Retinal pigment epithelial cell (primary cell): ENCODE measurements at regions not wholly inside any gene's neighbourhood (a gene's known extent, or its start where the extent isn't known, plus 50 kb on each side); places are given as distances from the start of the nearest gene placed in this dataset.

Experiments
- DNase-seq: peaks from one replicate; pipeline ENCODE4 v3.0.0-alpha.2; 2010; ENCODE audit warnings: low read depth
- H3K4me3 ChIP-seq: 2 replicates; pipeline ENCODE4 v1.5.1; 2011; ENCODE audit warnings: mild to moderate bottlenecking, low read length, control low read depth, moderate library complexity
- TF ChIP-seq, protein P1 (sequence below): conservative IDR thresholded peaks from 2 replicates; pipeline ENCODE4 v1.5.1; 2011; ENCODE audit warnings: low read depth, low read length, control low read depth, inconsistent platforms

DNA sequence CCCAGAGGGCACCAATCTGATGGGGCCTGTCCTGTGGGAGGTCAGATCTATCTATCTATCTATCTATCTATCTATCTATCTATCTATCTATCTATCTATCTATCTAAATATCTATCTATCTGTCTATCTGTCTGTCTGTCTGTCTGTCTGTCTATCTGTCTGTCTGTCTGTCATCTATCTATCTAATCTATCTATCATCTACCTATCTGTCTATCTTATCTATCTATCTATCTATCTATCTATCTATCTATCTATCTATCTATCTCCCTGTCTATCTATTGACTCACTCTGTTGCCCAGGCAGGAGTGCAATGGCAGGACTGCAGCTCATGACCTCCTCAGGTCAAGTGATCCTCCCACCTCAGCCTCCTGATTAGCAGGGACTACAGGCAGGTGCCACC lies 155.7 kb upstream of the STX18 start:
- TF ChIP-seq, protein P1, sequence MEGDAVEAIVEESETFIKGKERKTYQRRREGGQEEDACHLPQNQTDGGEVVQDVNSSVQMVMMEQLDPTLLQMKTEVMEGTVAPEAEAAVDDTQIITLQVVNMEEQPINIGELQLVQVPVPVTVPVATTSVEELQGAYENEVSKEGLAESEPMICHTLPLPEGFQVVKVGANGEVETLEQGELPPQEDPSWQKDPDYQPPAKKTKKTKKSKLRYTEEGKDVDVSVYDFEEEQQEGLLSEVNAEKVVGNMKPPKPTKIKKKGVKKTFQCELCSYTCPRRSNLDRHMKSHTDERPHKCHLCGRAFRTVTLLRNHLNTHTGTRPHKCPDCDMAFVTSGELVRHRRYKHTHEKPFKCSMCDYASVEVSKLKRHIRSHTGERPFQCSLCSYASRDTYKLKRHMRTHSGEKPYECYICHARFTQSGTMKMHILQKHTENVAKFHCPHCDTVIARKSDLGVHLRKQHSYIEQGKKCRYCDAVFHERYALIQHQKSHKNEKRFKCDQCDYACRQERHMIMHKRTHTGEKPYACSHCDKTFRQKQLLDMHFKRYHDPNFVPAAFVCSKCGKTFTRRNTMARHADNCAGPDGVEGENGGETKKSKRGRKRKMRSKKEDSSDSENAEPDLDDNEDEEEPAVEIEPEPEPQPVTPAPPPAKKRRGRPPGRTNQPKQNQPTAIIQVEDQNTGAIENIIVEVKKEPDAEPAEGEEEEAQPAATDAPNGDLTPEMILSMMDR = no peak
- DNase-seq = no peak
- no peak overlapping the region for H3K4me3 ChIP-seq

DNA sequence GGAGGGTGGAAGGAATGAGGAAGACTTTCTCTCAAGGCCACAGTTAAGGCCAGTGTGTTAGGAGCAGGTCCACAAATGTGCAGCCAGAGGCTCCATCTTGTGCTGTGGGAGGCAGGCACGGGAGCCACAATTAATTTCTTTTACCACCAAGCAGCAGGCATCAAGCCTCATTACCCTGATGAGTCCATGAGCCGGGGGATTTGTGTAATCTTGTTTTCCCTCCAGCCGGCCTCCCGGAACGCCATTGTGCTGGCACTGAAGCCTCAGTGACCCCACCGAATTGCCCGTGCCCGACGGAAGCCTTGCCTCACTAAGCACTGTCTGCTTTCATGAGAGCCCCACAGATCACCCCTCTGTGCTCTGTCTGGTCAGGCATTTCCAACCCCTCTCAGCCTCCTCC lies 154.7 kb upstream of the STX18 start:
- no peak for DNase-seq
- TF ChIP-seq, protein P1 = no peak
- H3K4me3 ChIP-seq = no peak overlapping the region

DNA sequence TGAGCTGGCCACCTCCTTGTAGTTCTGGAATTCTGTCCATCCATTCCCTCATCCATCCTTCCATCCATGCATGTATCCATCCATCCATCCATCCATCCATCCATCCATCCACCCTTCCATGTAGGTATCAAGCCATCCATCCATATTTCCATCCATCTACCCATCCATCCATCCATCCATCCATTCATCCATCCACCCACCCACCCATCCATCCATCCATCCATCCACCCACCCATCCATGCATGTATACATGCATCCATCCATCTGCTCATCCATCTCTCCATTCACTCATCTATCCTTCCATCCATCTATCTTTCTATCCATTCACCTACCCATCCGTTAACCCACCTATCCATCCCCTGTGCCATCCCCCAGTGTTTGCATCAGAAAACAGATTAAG lies 153.6 kb upstream of the STX18 start:
- TF ChIP-seq, protein P1 = no peak
- DNase-seq = no peak
- H3K4me3 ChIP-seq = no peak overlapping the region

DNA sequence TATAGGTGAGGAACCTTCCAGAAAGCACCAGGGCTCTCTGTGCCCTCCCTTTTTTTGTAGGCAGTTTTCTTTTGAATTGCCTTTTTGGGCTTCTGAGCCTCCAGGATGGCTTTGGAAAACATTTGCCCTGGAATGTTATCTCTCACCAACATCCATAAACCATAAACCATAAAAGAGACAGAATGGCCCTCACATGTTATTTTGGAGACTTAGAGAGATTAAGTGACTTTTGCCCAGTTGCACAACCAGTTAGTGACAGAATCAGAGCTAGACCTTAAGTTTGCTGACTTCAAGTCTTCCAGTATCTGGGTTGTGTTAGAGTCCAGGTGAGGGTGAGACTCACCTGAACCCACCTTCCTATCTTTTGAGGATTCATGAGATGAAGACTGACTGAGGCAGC lies 153.0 kb upstream of the STX18 start:
- no peak overlapping the region for H3K4me3 ChIP-seq
- no peak for DNase-seq
- TF ChIP-seq, protein P1 = no peak

DNA sequence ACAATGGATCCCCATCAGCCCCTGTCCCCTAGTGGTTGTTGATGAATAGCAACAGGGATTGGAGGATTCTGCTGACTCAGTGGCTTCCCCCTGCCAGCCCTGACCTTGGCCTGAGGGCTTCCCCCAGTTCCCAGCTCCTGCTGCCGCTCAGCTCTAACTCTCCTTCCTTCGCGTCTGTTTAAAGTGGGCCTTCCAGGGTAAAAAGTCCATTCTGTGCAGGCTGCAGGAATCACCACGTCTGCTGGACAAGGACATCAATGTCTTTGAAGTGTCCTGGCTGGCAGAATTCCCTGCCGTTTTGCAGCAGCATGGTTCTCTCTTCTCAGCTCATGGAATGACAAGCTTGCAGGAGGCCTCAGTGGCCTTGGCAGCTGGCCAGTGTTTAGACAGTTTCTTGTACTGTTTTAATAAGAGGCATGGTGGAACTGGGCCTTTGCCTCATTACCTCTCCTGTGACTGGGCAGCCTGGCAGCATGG lies 152.5 kb upstream of the STX18 start:
- TF ChIP-seq, protein P1 = peak; percentile 45
- no peak overlapping the region for H3K4me3 ChIP-seq
- no peak for DNase-seq

DNA sequence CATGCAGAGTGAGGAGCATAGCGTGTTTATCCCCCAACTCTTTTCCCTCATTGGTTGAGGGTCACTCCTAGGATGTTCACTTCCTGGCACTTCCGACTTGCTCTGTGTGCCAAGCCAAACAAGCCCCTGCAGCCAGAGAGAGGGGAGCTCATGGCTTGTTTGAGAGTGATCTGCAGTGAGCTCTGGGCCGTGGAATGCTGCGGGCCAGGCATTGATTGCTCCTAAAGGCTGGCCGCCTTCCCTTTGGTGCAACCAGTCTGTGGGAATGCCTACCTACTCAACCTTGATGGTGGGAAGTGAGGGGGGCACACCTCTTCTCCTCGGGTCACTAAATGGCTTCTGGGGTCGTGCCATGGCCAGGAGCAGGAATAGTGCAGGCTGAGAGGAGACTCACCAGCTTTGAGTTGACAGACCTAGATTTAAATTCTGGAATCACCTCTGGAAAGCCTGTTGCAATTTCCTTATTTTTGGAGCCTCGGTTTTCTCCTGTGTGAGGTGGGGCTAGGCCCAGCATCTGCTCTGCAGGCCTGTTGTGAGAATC lies 152.0 kb upstream of the STX18 start:
- TF ChIP-seq, protein P1 = no peak

DNA sequence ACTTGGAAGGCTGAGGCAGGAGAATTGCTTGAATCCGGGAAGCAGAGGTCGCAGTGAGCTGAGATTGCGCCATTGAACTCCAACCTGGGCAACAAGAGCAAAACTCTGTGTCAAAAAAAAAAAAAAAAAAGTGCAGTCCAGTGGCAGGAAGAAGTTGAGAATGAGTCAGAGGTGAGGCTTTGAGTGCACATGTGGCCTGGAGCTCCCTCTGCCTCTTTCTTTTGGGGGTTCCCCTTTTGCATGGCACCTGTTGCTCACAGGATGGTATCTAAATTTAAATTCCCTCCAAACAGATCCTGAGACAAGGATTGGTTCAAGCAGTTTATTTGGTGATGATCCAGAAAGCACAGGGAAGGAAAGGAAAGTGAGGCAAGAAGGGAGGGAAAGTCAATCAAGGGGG lies 151.4 kb upstream of the STX18 start:
- no peak overlapping the region for H3K4me3 ChIP-seq
- DNase-seq = no peak
- TF ChIP-seq, protein P1 = no peak

More for the DNA sequence above, 152.0 kb upstream of the STX18 start:
- DNase-seq = no peak
- no peak overlapping the region for H3K4me3 ChIP-seq
